H9 (cell line): ENCODE measurements at regions not wholly inside any gene's neighbourhood (a gene's known extent, or its start where the extent isn't known, plus 50 kb on each side); places are given as distances from the start of the nearest gene placed in this dataset.

Source experiments
- DNase-seq: peaks from one replicate; pipeline ENCODE4 v3.0.0-alpha.2; 2017
- H2AFZ ChIP-seq: one replicate; pipeline ENCODE4 v1.6.1; 2013; ENCODE audit warnings: mild to moderate bottlenecking, low read length, control low read depth, moderate library complexity
- H2AK5ac ChIP-seq: 2 replicates; pipeline ENCODE4 v1.6.1; 2013; ENCODE audit warnings: low read length, control low read depth, mixed read lengths; ENCODE audit not compliant: insufficient read length
- H2BK120ac ChIP-seq: one replicate; pipeline ENCODE4 v1.6.1; 2013; ENCODE audit warnings: low read depth, mild to moderate bottlenecking, low read length, control low read depth, inconsistent platforms; ENCODE audit not compliant: poor library complexity, severe bottlenecking
- H2BK12ac ChIP-seq: 2 replicates; pipeline ENCODE4 v1.6.1; 2013; ENCODE audit warnings: low read length, control low read depth, mixed read lengths, low read depth; ENCODE audit not compliant: insufficient read length
- H2BK15ac ChIP-seq: 2 replicates; pipeline ENCODE4 v1.6.1; 2013; ENCODE audit warnings: low read depth, low read length, control low read depth
- H2BK20ac ChIP-seq: one replicate; pipeline ENCODE4 v1.6.1; 2013; ENCODE audit warnings: low read depth, mild to moderate bottlenecking, low read length, control low read depth, inconsistent platforms; ENCODE audit not compliant: poor library complexity, severe bottlenecking
- H2BK5ac ChIP-seq: 2 replicates; pipeline ENCODE4 v1.6.1; 2013; ENCODE audit warnings: low read length, control low read depth, mixed read lengths; ENCODE audit not compliant: insufficient read length
- H3K14ac ChIP-seq: 2 replicates; pipeline ENCODE4 v1.6.1; 2013; ENCODE audit warnings: low read length, control low read depth; ENCODE audit not compliant: insufficient read depth
- H3K18ac ChIP-seq: 2 replicates; pipeline ENCODE4 v1.6.1; 2013; ENCODE audit warnings: low read depth, mild to moderate bottlenecking, mixed read lengths, low read length, control low read depth; ENCODE audit not compliant: insufficient read length
- H3K23ac ChIP-seq: 2 replicates; pipeline ENCODE4 v1.6.1; 2013; ENCODE audit warnings: low read length, control low read depth, mixed read lengths, low read depth; ENCODE audit not compliant: insufficient read length
- H3K23me2 ChIP-seq: 2 replicates; pipeline ENCODE4 v1.6.1; 2013; ENCODE audit warnings: low read depth, mild to moderate bottlenecking, mixed read lengths, low read length, control low read depth; ENCODE audit not compliant: insufficient read length, poor library complexity, severe bottlenecking
- H3K27ac ChIP-seq: 2 replicates; pipeline ENCODE4 v1.5.1; 2013; ENCODE audit warnings: low read length, control low read depth, mixed read lengths, low read depth; ENCODE audit not compliant: insufficient read length
- H3K27me3 ChIP-seq: 2 replicates; pipeline ENCODE4 v1.6.1; 2013; ENCODE audit warnings: low read length, control low read depth, inconsistent platforms; ENCODE audit not compliant: insufficient read depth
- H3K4ac ChIP-seq: 2 replicates; pipeline ENCODE4 v1.6.1; 2013; ENCODE audit warnings: low read depth, mild to moderate bottlenecking, control low read depth, inconsistent platforms, low read length, moderate library complexity
- H3K4me1 ChIP-seq: 2 replicates; pipeline ENCODE4 v1.6.1; 2013; ENCODE audit warnings: low read length, control low read depth, inconsistent platforms; ENCODE audit not compliant: insufficient read depth
- H3K4me2 ChIP-seq: 2 replicates; pipeline ENCODE4 v1.6.1; 2013; ENCODE audit warnings: low read length, control low read depth, mixed read lengths; ENCODE audit not compliant: insufficient read length, insufficient read depth
- H3K56ac ChIP-seq: 2 replicates; pipeline ENCODE4 v1.6.1; 2013; ENCODE audit warnings: low read depth, mild to moderate bottlenecking, mixed read lengths, low read length, control low read depth; ENCODE audit not compliant: insufficient read length
- H3K79me1 ChIP-seq: 2 replicates; pipeline ENCODE4 v1.6.1; 2013; ENCODE audit warnings: low read depth, mild to moderate bottlenecking, moderate library complexity, low read length, control low read depth, inconsistent platforms; ENCODE audit not compliant: insufficient read depth, poor library complexity, severe bottlenecking
- H3K79me2 ChIP-seq: 2 replicates; pipeline ENCODE4 v1.6.1; 2013; ENCODE audit warnings: low read length, control low read depth, inconsistent platforms; ENCODE audit not compliant: insufficient read depth
- H3K9ac ChIP-seq: 2 replicates; pipeline ENCODE4 v1.6.1; 2013; ENCODE audit warnings: low read length, control low read depth, mixed read lengths; ENCODE audit not compliant: insufficient read length; ENCODE audit errors: extremely low read depth
- H3K9me3 ChIP-seq: one replicate; pipeline ENCODE4 v1.6.1; 2013; ENCODE audit warnings: low read depth, low read length, inconsistent platforms; ENCODE audit not compliant: control insufficient read depth
- H3T11ph ChIP-seq: one replicate; pipeline ENCODE4 v1.6.1; 2013; ENCODE audit warnings: mild to moderate bottlenecking, low read length, control low read depth, inconsistent platforms
- H4K20me1 ChIP-seq: one replicate; pipeline ENCODE4 v1.6.1; 2013; ENCODE audit not compliant: control insufficient read depth, insufficient read length, insufficient read depth
- H4K5ac ChIP-seq: 2 replicates; pipeline ENCODE4 v1.6.1; 2013; ENCODE audit warnings: low read depth, mild to moderate bottlenecking, mixed read lengths, low read length, control low read depth; ENCODE audit not compliant: insufficient read length
- H4K8ac ChIP-seq: replicated peaks from 2 replicates; pipeline ENCODE4 v1.6.1; 2013; ENCODE audit warnings: low read length, control low read depth, mixed read lengths, low read depth; ENCODE audit not compliant: insufficient read length
- H4K91ac ChIP-seq: 2 replicates; pipeline ENCODE4 v1.6.1; 2013; ENCODE audit warnings: low read depth, mild to moderate bottlenecking, moderate library complexity, mixed read lengths, low read length, control low read depth; ENCODE audit not compliant: insufficient read length
- H3K27ac Mint-ChIP-seq, 3 experiments: 2 replicates in 2 of 3; 3 replicates in 1 of 3; pipeline ENCODE4 v1.8.0; 2020 to 2021; ENCODE audit warnings: mixed read lengths in 3 of 3, mild to moderate bottlenecking in 1 of 3, moderate library complexity in 1 of 3
- H3K27me3 Mint-ChIP-seq: 2 replicates; pipeline ENCODE4 v1.8.0; 2021; ENCODE audit warnings: low read depth, mild to moderate bottlenecking, moderate library complexity, mixed read lengths
- H3K36me3 Mint-ChIP-seq, 3 experiments: 2 replicates in 2 of 3; 3 replicates in 1 of 3; pipeline ENCODE4 v1.8.0; 2020 to 2021; ENCODE audit warnings: low read depth in 3 of 3, mixed read lengths in 3 of 3; ENCODE audit not compliant: insufficient read depth in 1 of 3
- H3K4me1 Mint-ChIP-seq, 2 experiments: 2 replicates each; pipeline ENCODE4 v1.8.0; 2020; ENCODE audit warnings: mixed read lengths in 2 of 2
- H3K4me3 Mint-ChIP-seq, 2 experiments: 2 replicates in 1 of 2; 3 replicates in 1 of 2; pipeline ENCODE4 v1.8.0; 2020 to 2021; ENCODE audit warnings: mild to moderate bottlenecking in 2 of 2, mixed read lengths in 2 of 2, moderate library complexity in 1 of 2
- H3K9me3 Mint-ChIP-seq, 2 experiments: 2 replicates in 1 of 2; 3 replicates in 1 of 2; pipeline ENCODE4 v1.8.0; 2020; ENCODE audit warnings: mild to moderate bottlenecking in 2 of 2, mixed read lengths in 2 of 2, moderate library complexity in 1 of 2
- CTCF ChIP-seq: fragments of 200-600 bp; sonication (generic); conservative IDR thresholded peaks from 3 replicates; pipeline ENCODE4 v1.8.0; 2021; ENCODE audit warnings: antibody characterized with exemption, mild to moderate bottlenecking
- WGBS: extraction: QIAGEN DNeasy Blood & Tissue Kit; methylation state at CpG from one replicate; pipeline ENCODE4 v1.1.7; 2013; ENCODE audit warnings: missing lambda C conversion rate, low lambda C conversion rate, mixed read lengths; ENCODE audit not compliant: insufficient read length; ENCODE audit errors: extremely low coverage; 5-methylcytosine and 5-hydroxymethylcytosine counted together

GRCh38 chr2:12221584-12221983 lies 475.2 kb downstream of the LPIN1 start:
- H3K4ac ChIP-seq, result no peak overlapping the region
- no peak overlapping the region for H4K5ac ChIP-seq
- DNase-seq, result no peak
- TF ChIP-seq CTCF, result no peak
- H3K79me2 ChIP-seq, result no peaks in the 10 kb centered on the region
- no peak overlapping the region for H3K56ac ChIP-seq
- no peak overlapping the region for H4K8ac ChIP-seq
- no peak overlapping the region for H2AK5ac ChIP-seq
- H3K27me3 ChIP-seq, result no peaks in the 10 kb centered on the region
- no peak overlapping the region for H3K18ac ChIP-seq
- no peaks in the 10 kb centered on the region for H3K79me1 ChIP-seq
- no peak overlapping the region for H3K14ac ChIP-seq
- no peak overlapping the region for H3K27ac ChIP-seq
- no peak overlapping the region for H3K4me3 Mint-ChIP-seq
- no peak overlapping the region for H2BK5ac ChIP-seq
- no peak overlapping the region for H2BK20ac ChIP-seq
- H2AFZ ChIP-seq, result no peak overlapping the region
- H2BK120ac ChIP-seq, result no peak overlapping the region
- H3K27ac Mint-ChIP-seq, result no peak overlapping the region
- H4K20me1 ChIP-seq, result no peaks in the 10 kb centered on the region
- peaks cover 31 to 33% of the 10 kb centered on the region in 2 experiments for H3K9me3 Mint-ChIP-seq
- H3K9ac ChIP-seq, result no peak overlapping the region
- no peaks in the 10 kb centered on the region for H3K23me2 ChIP-seq
- no peak overlapping the region for H3K23ac ChIP-seq
- peaks cover 4 to 7% of the 10 kb centered on the region in 2 experiments for H3K4me1 Mint-ChIP-seq
- H2BK15ac ChIP-seq, result no peak overlapping the region
- no peaks in the 10 kb centered on the region for H3K4me1 ChIP-seq
- no peak overlapping the region for H3T11ph ChIP-seq
- WGBS, result no CpG with 5 or more reads among the region's 2 CpGs
- H3K4me2 ChIP-seq, result no peak overlapping the region
- H3K27me3 Mint-ChIP-seq, result no peaks in the 10 kb centered on the region; the same call in none of the 2 replicates
- no peak overlapping the region for H2BK12ac ChIP-seq
- H3K9me3 ChIP-seq, result peaks cover 20% of the 10 kb centered on the region
- peaks cover 16 to 35% (median 25%) of the 10 kb centered on the region in 3 experiments for H3K36me3 Mint-ChIP-seq
- H4K91ac ChIP-seq, result no peak overlapping the region
